ENCODE measurements at regions not wholly inside any gene's neighbourhood (a gene's known extent, or its start where the extent isn't known, plus 50 kb on each side); places are given as distances from the start of the nearest gene placed in this dataset.

DNA sequence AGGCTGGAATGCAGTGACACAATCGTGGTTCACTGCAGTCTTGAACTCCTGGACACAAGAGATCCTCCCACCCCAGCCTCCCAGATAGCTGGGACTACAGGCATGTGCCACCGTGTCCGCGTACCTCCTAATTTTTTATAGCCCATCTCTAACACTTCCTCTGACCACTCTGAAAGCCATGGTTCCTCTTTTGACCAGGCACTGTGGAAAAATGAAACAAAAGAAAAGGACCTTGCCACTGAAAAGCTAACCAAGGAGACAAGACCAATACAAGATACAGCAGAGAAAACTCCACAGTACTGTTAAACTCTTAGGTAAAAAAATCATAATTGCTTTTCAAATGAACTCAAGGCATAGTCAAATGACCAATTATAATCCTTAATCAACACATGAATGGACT, 233.3 kb downstream of the NEDD1 start:
- no peak overlapping the region for H3K27ac ChIP-seq (ENCODE audit: extremely low read length, insufficient read depth, low read length)
- BruUV-seq (replicated peaks) = no TSS peak
- no peak overlapping the region for H3K4me3 ChIP-seq (replicated peaks in 1 of 3; ENCODE audit: insufficient read depth in 1 of 3, low read depth in 2 of 3, low read length in 3 of 3)
- ChIA-PET POLR2A (no interaction called here), CTCF (ENCODE audit: low intra/inter-chr PET ratio, low total read pairs) (no interaction called here)
- H3K36me3 ChIP-seq (replicated peaks in 1 of 2; ENCODE audit: control insufficient read depth in 1 of 2, insufficient read depth in 2 of 2, low read length in 2 of 2) = no peaks in the 10 kb centered on the region
- no peak for TF ChIP-seq SP140L (CRISPR knock-in tag; IDR thresholded peaks at IDR 0.05; ENCODE audit: borderline replicate concordance)
- no peak for TF ChIP-seq ZNF782 (CRISPR knock-in tag; IDR thresholded peaks at IDR 0.05; ENCODE audit: borderline replicate concordance)
- TF ChIP-seq, protein P1, sequence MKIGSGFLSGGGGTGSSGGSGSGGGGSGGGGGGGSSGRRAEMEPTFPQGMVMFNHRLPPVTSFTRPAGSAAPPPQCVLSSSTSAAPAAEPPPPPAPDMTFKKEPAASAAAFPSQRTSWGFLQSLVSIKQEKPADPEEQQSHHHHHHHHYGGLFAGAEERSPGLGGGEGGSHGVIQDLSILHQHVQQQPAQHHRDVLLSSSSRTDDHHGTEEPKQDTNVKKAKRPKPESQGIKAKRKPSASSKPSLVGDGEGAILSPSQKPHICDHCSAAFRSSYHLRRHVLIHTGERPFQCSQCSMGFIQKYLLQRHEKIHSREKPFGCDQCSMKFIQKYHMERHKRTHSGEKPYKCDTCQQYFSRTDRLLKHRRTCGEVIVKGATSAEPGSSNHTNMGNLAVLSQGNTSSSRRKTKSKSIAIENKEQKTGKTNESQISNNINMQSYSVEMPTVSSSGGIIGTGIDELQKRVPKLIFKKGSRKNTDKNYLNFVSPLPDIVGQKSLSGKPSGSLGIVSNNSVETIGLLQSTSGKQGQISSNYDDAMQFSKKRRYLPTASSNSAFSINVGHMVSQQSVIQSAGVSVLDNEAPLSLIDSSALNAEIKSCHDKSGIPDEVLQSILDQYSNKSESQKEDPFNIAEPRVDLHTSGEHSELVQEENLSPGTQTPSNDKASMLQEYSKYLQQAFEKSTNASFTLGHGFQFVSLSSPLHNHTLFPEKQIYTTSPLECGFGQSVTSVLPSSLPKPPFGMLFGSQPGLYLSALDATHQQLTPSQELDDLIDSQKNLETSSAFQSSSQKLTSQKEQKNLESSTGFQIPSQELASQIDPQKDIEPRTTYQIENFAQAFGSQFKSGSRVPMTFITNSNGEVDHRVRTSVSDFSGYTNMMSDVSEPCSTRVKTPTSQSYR (CRISPR knock-in tag; IDR thresholded peaks at IDR 0.05; ENCODE audit: borderline replicate concordance) = no peak
- no peak for TF ChIP-seq AKAP8 (CRISPR knock-in tag; IDR thresholded peaks at IDR 0.05)
- TF ChIP-seq ZNF761 (CRISPR knock-in tag; conservative IDR thresholded peaks at IDR 0.05) = no peak
- TF ChIP-seq, protein P2, sequence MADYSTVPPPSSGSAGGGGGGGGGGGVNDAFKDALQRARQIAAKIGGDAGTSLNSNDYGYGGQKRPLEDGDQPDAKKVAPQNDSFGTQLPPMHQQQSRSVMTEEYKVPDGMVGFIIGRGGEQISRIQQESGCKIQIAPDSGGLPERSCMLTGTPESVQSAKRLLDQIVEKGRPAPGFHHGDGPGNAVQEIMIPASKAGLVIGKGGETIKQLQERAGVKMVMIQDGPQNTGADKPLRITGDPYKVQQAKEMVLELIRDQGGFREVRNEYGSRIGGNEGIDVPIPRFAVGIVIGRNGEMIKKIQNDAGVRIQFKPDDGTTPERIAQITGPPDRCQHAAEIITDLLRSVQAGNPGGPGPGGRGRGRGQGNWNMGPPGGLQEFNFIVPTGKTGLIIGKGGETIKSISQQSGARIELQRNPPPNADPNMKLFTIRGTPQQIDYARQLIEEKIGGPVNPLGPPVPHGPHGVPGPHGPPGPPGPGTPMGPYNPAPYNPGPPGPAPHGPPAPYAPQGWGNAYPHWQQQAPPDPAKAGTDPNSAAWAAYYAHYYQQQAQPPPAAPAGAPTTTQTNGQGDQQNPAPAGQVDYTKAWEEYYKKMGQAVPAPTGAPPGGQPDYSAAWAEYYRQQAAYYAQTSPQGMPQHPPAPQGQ (CRISPR knock-in tag; IDR thresholded peaks at IDR 0.05; ENCODE audit: borderline replicate concordance) = no peak
- no peak for TF ChIP-seq EED (CRISPR knock-in tag; IDR thresholded peaks at IDR 0.05)
- TF ChIP-seq HDAC6 (IDR thresholded peaks at IDR 0.05; ENCODE audit: low read depth, low read length) = no peak
- TF ChIP-seq, protein P3, sequence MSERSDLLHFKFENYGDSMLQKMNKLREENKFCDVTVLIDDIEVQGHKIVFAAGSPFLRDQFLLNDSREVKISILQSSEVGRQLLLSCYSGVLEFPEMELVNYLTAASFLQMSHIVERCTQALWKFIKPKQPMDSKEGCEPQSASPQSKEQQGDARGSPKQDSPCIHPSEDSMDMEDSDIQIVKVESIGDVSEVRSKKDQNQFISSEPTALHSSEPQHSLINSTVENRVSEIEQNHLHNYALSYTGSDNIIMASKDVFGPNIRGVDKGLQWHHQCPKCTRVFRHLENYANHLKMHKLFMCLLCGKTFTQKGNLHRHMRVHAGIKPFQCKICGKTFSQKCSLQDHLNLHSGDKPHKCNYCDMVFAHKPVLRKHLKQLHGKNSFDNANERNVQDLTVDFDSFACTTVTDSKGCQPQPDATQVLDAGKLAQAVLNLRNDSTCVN (CRISPR knock-in tag; IDR thresholded peaks at IDR 0.05; ENCODE audit: borderline replicate concordance) = no peak
- no peak for TF ChIP-seq TCF12 (IDR thresholded peaks at IDR 0.05)
- TF ChIP-seq TCF12 (CRISPR knock-in tag; IDR thresholded peaks at IDR 0.05) = no peak
- TF ChIP-seq NCOA5 (CRISPR knock-in tag; IDR thresholded peaks at IDR 0.05) = no peak
- H3K4me2 ChIP-seq (ENCODE audit: low read depth, low read length) = no peak overlapping the region
- H3K79me2 ChIP-seq (ENCODE audit: insufficient read depth, low read length) = no peaks in the 10 kb centered on the region
- H3K9ac ChIP-seq (ENCODE audit: insufficient read depth, low read depth, low read length) = no peak overlapping the region
- in situ Hi-C loops (cut with HindIII; ENCODE audit: extremely low pct_ligation_motif_present, low pct_unique_long_range_greater_than_20kb) (loop anchor here (25.0 kb wide), 1 partner anchor 1247 kb away; no protein-coding TSS in a partner anchor), intact Hi-C loops (cut with micrococcal nuclease; ENCODE audit: unreplicated experiment) (no loop called here)
- no peak for FAIRE-seq
- H2AFZ ChIP-seq (ENCODE audit: low read length) = no peak overlapping the region
- H3K27me3 ChIP-seq (ENCODE audit: control insufficient read depth in 1 of 2, insufficient read depth in 2 of 2, low read length in 2 of 2) = no peaks in the 10 kb centered on the region
- H3K4me1 ChIP-seq (ENCODE audit: insufficient read depth, low read length) = no peaks in the 10 kb centered on the region
- no peaks in the 10 kb centered on the region for H4K20me1 ChIP-seq (ENCODE audit: insufficient read depth, low read length)
- no peaks in the 10 kb centered on the region for H3K9me3 ChIP-seq (ENCODE audit: low read length)
- no peak for ATAC-seq
- no peak for DNase-seq (ENCODE audit: low spot score)
- WGBS (ENCODE audit: low lambda C conversion rate) = 64% methylated on average over 4 of the region's 4 CpGs
